ENCODE measurements at regions not wholly inside any gene's neighbourhood (a gene's known extent, or its start where the extent isn't known, plus 50 kb on each side); places are given as distances from the start of the nearest gene placed in this dataset.
"Not testable (repeated sequence)": the region's sequence is repeated elsewhere in the genome, so short reads cannot be mapped to it uniquely, and the experiment has no call there.

DNA sequence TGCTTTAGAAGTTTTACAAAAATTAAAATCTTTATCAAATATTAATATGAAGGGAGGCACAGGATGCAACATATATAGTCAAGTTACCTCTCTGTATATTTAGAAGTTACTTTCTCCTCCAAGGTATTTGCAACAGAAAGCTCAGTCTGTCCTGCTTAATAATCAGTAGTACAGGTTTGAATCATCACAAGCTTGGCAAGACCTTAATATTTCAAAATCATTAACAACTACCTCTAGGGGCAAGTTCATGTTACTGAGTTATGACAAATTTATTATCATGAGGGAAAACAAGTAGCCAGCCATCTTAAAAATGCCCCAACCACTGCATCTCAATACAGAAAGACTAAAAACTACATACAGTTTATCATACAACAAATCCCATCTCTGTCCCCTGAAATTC is 116.0 kb downstream of the PMAIP1 start:
- not testable (repeated sequence) for TF ChIP-seq CTCF (IDR thresholded peaks at IDR 0.05); POLR2AphosphoS5 (IDR thresholded peaks at IDR 0.05; ENCODE audit: insufficient read depth in 1 of 2, low read depth in 1 of 2)

Data from vagina (tissue), 2 donors.